GM18520 (cell line): ENCODE measurements at regions not wholly inside any gene's neighbourhood (a gene's known extent, or its start where the extent isn't known, plus 50 kb on each side); places are given as distances from the start of the nearest gene placed in this dataset.

Experiments used
- ATAC-seq: cut with Tn5 transposase; IDR thresholded peaks from one replicate; pipeline ENCODE4 v1.9.1; 2021; ENCODE audit not compliant: unreplicated experiment

DNA sequence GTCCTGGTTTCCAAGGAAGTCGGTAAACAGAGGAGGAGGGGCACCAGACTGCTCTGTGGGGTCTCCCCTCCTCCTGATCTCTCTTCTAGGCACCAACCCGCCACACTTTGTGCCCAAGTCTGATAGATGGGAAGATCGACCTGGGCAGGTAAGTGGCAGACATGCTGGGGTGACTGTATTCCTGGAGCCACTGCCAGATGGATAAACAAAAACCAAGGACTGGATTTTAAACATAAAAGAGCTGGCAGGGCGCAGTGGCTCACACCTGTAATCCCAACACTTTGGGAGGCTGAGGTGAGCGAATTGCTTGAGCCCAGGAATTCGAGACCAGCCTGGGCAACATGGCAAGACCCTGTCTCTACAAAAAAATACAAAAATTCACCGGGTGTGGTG, 181.2 kb downstream of the ANAPC1 start:
- no peak for ATAC-seq

DNA sequence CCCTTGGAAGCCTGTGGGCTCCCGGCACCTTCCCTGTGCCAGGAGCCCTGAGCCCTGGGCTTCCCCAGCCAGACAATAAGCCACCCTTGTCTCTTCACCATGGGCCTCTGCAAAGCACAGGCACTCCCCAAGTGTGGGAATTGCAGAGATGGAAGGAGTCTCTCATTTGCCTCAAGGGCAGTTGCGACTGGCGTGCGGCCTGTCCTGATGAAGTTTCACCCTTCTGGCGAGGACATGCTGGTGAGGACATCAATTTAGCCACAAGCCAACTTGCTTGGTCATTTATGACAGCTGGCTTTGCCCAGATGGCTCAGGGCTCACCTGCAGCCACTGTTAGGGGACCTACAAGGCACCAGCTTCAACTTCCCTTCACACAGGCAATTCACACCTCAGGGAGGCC, 180.2 kb downstream of the ANAPC1 start:
- no peak for ATAC-seq

DNA sequence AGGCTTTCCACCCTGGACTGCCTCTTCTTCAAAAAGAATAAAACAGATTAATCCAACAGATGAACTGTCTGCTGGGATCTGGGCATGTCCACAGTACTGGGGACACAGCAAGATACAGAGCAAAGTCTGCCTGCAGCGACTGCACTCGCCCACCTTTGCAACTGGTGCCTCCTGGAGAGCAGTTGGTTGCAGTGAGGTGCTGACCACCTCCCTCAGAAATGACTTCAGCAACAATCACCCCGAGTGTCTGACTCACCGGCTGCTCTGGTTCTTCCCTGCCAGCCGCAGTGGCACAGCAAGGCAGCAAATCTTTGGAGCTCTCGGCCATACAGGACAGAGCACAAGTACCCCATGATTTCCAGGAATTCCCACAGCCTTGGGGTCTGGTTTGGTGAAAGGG, 179.7 kb downstream of the ANAPC1 start:
- ATAC-seq, result no peak

DNA sequence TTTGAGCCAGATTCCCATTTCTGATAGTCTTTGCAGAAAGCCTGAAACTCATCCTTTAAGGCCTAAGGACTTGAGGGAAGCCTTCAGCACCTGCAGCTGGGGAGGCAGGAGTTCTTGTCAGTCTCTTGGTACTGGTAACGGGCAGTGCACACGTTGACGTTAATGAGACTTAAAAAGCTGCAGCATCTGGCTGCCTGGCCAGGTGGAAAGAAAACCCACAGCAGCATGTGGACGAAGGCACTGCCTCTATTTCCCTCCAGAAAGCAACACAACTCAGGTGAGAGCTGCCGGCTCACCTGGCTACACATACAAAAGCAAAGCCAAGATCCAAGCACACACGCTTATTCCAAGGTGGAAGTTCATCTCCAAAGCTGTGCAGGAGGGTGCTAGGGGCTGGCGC, 178.8 kb downstream of the ANAPC1 start:
- no peak for ATAC-seq

DNA sequence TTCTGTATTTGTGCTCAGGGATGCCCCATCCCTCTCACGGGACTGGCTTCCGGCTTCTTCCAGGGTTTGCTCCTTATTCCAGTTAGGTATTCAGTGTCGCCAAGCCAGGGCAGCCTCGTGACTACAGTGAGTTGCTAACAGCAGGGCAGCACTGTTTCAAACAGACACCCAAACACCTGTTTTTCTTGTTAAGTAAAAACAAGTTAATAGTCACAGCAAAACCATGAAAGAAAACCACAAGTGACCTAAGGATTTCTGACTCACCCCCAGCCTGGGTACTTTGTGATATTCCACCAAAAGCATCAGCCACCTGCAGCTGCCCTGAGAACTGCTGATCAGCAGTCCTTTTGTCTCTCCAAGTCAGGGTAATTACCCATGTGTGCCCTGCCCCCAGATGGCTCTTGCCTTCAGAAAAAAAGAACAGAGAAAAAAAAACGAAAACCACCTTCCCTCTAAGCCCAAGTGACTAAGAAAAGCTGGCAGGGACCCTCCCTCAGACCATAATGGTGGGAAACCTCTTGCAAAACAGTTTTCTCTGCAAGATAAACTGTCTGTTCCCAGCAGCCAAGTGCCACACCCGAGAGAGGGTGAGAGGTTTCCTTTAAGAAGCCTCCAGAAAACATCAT, 178.2 kb downstream of the ANAPC1 start:
- ATAC-seq, result peak; percentile 84

DNA sequence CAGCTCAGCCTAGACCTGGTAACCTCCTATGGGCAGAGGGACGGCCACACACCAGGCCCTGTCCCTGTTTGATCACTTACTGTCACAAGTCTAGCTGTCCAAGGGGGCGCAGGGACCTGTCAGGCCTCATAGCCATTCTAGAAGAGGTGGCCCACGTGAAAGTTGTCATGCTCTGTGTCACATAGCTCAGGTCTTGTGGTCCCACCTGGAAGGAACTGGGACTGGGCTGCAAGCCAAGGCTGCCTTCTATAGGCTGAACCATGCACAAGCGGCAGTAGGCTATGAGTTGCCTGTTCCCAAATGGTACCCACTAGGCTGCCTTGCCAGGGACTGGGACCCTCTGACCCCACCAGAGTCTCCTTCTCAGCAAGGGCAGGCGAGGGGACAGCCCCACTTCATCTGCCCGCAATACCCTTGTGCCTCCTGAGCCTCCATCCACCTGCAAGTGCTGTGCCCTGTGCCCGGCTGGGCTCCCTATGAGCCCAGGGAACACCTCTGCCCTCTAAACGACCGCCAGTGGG, 177.5 kb downstream of the ANAPC1 start:
- ATAC-seq, result no peak

DNA sequence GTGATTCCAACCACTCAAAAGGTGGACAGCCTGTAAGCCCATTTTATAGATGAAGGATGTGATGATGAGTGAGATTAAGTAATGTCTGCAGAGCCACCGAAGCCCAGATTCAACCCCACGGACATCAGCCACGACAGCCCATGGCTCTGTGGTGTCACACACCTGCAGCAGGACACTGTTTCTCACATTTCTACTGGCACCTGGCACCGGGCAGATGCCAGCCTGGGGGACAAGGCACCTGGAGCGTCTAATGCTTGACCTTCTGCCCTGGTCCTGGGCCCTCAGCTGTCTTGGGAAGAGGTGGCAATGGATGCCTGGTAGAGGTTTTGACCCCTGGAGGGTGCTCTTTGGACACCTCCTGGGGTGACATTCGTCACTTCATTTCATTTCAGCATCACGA, 176.3 kb downstream of the ANAPC1 start:
- no peak for ATAC-seq

DNA sequence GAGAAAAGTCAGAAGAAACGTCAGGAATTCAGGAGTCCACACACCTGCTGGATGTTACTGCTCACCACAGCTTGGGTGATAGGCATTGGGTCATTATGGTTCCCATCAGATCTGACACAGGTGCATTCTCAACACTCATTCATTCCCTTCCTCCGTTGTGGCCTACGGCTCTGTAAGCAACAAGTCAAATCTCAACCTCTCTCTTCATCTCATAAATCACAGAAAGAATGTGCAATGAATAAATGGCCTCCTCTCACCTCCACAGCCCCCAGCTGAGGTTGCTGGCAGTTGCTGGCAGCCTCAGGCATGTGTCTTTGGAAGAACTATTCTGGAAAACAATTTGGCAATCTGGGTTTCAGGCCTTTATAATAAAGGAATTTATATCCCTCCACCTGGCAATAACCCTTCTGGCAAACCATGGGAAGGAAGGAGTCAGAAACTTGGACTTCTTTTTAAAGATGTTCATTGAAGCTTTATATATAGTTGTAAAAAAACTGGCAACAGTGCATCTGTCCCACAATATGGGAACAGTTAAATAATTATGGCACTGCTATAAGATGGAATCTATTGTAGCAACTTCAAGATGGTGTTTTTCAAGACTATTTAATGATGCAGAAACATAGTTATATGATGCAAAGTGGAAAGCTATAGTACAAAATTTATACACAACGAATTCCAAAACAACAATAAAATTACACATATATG, 175.4 kb downstream of the ANAPC1 start:
- ATAC-seq, result no peak

DNA sequence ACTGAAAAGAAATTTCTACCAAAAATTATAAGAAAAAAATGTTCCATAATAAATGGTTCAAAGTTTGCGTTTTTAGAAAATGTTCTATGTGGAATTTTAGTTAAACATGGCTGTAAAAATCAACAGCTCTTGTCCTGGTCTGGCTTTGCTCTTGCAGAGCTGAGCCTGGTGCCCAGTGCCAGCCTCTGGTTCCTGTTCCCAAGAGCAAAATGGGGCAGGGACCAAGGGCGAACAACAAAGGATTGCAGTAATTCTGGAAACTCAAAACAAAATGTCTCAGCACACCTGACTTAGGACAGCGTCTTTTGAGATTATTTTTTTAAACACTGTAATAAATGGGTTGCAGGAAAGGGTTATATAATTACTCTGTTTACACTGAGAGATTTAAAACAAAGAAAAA, 174.7 kb downstream of the ANAPC1 start:
- no peak for ATAC-seq

DNA sequence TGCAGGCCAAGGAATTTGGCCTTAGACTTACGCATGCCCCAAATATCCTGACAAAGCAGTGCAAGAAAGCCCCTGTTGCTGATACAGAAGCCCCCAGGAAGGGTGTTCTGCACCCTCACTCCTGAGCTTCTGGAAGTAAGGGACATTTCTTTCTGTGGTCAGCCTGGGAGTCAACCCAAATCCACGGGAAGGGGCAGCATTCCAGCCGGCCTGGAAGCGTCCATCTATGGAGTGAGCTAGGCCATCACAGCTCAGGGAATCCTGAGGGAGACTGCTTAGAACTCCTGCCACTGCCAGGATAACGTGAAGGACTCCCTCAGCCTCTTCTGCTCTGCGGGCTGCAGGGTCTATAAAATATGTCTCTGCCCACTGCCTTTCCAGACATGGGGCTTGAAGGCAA, 173.9 kb downstream of the ANAPC1 start:
- ATAC-seq, result no peak

DNA sequence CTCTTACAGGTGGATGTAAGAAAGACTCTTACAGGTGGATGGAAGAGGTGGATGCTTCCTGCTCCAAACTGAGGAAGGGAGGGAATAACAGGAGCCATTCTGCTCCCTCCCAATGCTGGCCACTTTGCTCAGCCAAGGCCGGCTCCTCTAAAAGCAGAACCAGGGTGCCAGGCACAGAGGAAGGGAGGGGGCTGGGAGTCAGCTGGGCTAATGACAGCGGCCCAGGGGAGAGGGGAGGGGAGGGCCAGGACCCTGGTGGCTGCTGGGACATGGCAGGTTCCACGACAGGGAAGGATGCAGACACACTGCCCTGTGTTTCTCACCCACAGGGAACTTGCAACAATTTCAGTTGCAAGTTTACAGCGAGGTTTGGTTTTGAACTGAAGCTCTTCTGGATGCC, 173.4 kb downstream of the ANAPC1 start:
- ATAC-seq, result no peak

DNA sequence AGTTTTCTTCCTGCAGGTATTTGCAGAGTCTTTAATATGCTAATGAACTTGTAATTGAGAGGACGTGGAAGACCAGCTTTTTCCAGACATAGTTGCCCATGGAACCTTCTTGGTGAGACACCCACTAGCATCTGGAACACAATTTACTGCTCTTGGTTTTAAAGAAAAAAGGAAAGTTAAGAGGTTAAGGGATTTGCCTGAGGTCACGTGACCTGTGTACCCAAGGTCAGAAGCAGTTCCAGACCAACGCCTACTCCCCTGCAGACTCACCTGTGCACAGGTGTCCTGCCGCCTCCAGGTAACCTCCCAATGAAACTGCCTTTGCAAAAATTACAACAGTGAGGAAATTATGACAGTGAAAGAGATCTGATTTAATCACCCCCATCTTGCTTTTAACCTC, 172.7 kb downstream of the ANAPC1 start:
- ATAC-seq, result no peak

DNA sequence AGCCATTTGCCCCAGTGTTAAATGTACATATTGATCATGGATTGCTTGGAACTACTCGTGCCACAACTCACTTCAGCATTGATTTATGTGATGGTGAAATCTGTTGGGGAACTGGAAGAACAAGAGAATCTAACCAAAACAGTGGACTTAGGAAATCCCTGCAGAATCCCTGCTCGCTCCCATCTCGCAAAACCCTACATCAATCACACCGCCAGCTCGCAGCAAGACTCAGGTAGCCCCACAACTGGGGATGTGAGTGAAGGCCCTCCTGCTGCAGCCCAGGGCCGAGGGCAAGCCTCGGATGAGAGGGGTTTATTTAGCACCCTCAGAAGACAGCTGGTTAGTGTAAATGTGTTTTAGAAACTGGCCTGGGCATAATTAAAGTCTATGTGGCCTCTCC, 171.6 kb downstream of the ANAPC1 start:
- no peak for ATAC-seq

DNA sequence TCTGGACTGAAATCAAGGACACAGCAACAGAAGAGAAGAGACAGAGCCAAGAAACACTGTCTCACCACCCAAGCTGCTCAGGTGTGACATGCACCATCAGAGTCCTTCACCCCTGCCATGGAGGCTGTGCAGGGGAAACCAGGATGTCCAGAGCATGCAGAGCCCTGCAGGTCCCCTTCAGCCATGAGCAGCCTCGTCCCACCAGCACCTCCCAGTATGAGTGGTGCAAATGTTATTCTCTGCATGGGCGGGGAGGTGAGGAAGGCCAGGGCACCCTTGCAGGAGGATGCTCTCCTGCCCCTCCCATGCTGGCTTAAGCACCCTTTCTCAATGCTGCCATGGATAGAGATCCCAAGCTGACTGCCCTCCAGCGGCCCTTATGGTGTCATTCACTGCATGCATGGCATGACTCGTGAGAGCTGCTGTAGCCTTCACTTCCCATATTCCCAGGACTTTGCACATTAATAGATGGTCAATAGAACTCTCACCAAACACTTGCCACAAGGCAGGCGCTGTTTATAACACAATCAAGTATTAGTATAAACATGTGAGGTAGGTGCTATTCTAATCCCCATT, 171.0 kb downstream of the ANAPC1 start:
- no peak for ATAC-seq

DNA sequence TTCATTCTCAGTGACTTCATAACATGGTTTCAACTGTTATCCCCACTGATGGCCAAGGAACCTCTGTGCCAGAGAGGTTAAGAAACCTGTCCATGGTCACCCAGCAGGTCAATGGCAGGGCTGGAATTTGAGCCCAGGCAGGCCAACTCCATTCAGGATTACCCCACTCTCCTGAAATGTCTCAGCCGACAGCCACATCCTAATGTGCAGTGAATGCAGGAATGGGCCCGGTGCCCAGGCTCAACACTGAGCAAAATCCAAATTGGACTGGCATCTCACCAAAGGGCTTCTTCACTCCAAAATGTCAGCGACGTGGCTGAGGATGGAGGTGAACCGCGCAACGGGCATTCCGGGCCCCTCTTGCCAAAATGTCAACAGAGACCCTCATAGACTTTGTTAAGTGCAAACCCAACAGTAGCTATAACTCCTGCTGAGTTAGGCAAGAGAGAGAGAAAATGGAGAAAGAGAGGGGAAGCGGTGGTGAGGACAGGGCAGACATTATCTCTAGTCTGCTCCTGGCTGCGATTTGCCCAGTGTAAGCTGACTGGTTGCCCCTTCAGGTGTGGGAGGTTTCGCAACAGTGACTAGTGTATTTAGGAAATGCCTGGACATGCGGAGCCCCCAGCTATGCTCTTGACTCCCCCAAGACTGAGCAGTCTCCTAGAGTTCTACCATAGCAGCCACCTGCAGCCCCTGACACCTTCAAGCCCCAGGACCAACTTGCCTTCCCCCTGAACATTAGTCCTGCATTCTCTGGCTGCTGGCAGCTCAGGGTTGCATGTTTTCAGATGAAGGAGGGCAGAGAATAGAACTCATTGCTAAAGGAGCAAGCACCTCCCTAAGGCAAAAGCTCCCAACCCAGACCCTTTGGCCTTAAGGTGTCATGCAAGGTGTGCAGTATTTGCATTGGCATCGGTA, 167.7 kb downstream of the ANAPC1 start:
- no peak for ATAC-seq

DNA sequence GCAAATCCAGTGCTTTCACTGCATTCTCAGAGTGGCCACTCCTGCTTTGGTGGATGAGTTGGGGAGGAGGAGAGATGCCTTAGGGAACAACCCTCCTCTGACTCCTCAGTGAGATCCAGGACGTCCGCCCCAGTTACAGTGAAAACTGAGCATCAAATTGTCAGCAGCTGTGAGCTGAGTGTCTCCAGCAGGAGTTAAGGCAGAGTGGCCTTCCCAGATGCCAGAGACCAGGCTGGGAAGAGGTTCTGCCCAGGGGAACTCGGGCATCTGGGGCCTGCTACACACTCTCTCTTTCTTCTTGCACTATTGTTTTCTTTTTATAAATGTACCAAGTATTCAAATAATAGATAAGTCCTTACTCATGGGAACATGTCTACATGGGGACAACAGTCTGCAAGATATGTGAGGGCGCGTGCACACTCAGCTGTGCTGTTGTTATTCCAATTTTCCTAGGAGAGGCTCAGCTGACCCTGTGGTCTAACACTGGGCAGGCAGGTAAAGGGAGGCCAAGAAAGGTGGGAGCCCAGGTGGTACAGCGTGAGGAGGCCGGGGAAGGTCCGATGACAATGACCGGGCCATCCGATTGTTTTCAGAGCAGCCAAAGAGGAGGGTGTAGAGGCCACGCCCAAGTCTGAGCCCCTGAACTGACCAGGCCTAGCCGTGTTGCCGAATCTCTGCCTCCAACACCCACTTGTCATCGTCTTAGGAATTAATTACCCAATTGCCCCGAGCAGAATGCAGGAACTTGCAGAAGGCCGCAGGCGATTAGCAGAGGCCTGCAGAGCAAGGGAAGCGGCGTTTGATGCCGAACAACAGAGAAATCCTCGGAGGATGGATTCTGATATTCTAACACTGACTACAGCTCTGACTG, 166.9 kb downstream of the ANAPC1 start:
- no peak for ATAC-seq
